ENCODE measurements at regions not wholly inside any gene's neighbourhood (a gene's known extent, or its start where the extent isn't known, plus 50 kb on each side); places are given as distances from the start of the nearest gene placed in this dataset.
"Not testable (repeated sequence)": the region's sequence is repeated elsewhere in the genome, so short reads cannot be mapped to it uniquely, and the experiment has no call there.

DNA sequence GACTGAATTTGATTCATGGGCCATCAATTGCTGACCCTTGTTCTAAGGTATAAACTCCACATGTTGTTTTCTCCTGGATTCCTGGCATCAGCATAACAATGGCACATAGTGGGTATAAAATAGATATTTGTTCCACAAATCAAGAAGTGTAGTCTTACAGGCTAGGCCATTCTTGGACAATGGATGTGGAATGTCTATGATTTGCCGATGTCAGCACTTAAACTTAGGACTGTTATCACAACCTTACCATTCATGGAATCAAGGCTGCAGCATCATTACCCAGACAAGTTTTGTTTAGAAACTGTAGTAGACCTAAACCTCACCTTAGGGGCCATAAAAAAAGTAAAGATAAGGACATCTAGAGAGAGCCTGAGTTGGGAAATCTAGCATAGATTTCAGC is 680.0 kb downstream of the BRINP1 start:
- Histone ChIP-seq H3K9me3 (ENCODE audit: control insufficient read depth, insufficient read depth, low read length) (peaks cover 4% of the 10 kb centered on the region; the same call in 1 of the 2 replicates), H3K27me3 (ENCODE audit: control insufficient read depth, insufficient read depth, low read length) (no peaks in the 10 kb centered on the region), H3K4me3 (ENCODE audit: low read depth, low read length) (no peak overlapping the region), H3K27ac (ENCODE audit: low read depth, low read length) (no peak overlapping the region)
- TF ChIP-seq, protein P1, sequence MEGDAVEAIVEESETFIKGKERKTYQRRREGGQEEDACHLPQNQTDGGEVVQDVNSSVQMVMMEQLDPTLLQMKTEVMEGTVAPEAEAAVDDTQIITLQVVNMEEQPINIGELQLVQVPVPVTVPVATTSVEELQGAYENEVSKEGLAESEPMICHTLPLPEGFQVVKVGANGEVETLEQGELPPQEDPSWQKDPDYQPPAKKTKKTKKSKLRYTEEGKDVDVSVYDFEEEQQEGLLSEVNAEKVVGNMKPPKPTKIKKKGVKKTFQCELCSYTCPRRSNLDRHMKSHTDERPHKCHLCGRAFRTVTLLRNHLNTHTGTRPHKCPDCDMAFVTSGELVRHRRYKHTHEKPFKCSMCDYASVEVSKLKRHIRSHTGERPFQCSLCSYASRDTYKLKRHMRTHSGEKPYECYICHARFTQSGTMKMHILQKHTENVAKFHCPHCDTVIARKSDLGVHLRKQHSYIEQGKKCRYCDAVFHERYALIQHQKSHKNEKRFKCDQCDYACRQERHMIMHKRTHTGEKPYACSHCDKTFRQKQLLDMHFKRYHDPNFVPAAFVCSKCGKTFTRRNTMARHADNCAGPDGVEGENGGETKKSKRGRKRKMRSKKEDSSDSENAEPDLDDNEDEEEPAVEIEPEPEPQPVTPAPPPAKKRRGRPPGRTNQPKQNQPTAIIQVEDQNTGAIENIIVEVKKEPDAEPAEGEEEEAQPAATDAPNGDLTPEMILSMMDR (IDR thresholded peaks at IDR 0.05; ENCODE audit: low read depth, low read length): no peak
- DNase-seq (ENCODE audit: low read depth, low spot score): no peak
- POLR2A ChIA-PET: no interaction called here
- CTCF ChIA-PET: no interaction called here

DNA sequence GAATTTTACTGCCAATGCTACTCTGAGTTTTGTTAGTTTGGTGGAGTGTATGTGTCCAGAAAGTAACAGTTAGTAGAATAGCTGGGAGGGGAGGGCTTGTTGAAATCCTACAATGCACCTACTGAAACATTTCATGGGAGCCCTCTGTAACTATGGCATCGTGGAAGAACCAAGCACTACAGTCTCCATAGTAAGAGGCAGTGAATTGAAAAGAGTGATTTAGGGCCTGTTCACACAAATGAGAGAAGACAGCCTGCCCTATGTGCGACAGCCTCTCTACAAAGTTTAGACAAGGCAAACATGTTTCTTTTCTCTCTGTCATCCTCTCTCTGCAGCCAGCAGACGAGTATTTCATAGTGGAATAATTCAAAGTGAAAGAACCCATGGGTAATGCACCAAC is 676.6 kb downstream of the BRINP1 start:
- no peak overlapping the region for H3K27ac ChIP-seq (ENCODE audit: low read depth, low read length)
- ChIA-PET POLR2A (no interaction called here), CTCF (no interaction called here)
- H3K9me3 ChIP-seq (ENCODE audit: control insufficient read depth, insufficient read depth, low read length): peaks cover 9% of the 10 kb centered on the region
- TF ChIP-seq, protein P1 (IDR thresholded peaks at IDR 0.05; ENCODE audit: low read depth, low read length): no peak
- no peak overlapping the region for H3K4me3 ChIP-seq (ENCODE audit: low read depth, low read length)
- no peaks in the 10 kb centered on the region for H3K27me3 ChIP-seq (ENCODE audit: control insufficient read depth, insufficient read depth, low read length)
- DNase-seq (ENCODE audit: low read depth, low spot score): no peak

DNA sequence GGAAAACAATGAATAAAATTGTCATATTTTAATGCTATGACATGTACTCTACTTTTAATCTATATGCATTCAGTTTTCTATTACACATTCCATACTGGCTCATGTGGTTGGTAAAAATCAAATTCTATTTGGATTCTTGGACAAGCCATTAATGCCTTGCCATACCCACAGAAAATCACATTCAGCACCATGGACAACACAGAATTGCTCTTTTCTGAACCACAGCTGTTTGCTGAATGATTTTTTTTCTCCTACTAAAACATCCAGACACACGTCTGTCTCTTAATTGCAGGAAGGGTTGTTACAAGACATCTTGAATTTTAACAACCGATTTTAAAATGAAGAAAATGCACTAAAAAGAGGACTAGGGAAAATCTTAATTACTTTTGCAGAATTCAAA is 675.6 kb downstream of the BRINP1 start:
- Histone ChIP-seq H3K4me3 (ENCODE audit: low read depth, low read length) (no peak overlapping the region), H3K27ac (ENCODE audit: low read depth, low read length) (no peak overlapping the region), H3K27me3 (ENCODE audit: control insufficient read depth, insufficient read depth, low read length) (no peaks in the 10 kb centered on the region), H3K9me3 (ENCODE audit: control insufficient read depth, insufficient read depth, low read length) (peaks cover 9% of the 10 kb centered on the region)
- CTCF ChIA-PET: no interaction called here
- TF ChIP-seq, protein P1 (IDR thresholded peaks at IDR 0.05; ENCODE audit: low read depth, low read length): no peak
- POLR2A ChIA-PET: no interaction called here
- no peak for DNase-seq (ENCODE audit: low read depth, low spot score)

DNA sequence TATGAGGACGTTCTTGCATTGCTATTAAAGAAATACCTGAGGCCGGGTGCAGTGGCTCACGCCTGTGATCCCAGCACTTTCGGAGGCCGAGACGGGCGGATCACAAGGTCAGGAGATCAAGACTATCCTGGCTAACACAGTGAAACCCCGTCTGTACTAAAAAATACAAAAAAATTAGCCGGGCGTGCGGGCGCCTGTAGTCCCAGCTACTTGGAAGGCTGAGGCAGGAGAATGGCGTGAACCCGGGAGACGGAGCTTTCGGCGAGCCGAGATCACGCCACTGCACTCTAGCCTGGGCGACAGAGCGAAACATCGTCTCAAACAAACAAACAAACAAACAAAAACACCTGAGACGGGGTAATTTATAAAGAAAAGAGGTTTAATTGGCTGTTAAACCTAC is 674.0 kb downstream of the BRINP1 start:
- CTCF ChIA-PET; DNase-seq (ENCODE audit: low read depth, low spot score); H3K9me3 ChIP-seq (ENCODE audit: control insufficient read depth, insufficient read depth, low read length); H3K27me3 ChIP-seq (ENCODE audit: control insufficient read depth, insufficient read depth, low read length); POLR2A ChIA-PET; H3K4me3 ChIP-seq (ENCODE audit: low read depth, low read length); H3K27ac ChIP-seq (ENCODE audit: low read depth, low read length): not testable (repeated sequence)

DNA sequence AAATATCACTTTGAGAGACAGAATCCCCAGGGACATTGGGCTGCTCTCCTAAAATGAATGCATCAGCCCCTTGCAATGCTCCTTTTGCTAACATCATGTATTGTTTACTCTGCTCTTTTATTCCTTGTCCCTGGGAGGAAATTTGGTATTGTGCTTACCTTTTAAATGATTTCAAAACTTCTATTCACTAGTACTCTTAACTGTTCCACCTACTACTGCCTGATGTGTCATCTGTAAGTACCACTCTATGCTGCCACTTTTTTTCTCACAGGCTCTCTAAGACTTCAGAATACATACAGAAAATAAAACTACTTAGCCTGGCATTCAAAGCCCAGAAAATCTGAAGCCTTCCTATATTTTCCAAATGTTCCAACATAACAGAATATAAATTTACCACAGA is 667.2 kb downstream of the BRINP1 start:
- TF ChIP-seq, protein P1 (IDR thresholded peaks at IDR 0.05; ENCODE audit: low read depth, low read length): no peak
- no peaks in the 10 kb centered on the region for H3K27me3 ChIP-seq (ENCODE audit: control insufficient read depth, insufficient read depth, low read length)
- no peak overlapping the region for H3K4me3 ChIP-seq (ENCODE audit: low read depth, low read length)
- ChIA-PET POLR2A (no interaction called here), CTCF (no interaction called here)
- H3K9me3 ChIP-seq (ENCODE audit: control insufficient read depth, insufficient read depth, low read length): peaks cover 7% of the 10 kb centered on the region
- DNase-seq (ENCODE audit: low read depth, low spot score): no peak
- H3K27ac ChIP-seq (ENCODE audit: low read depth, low read length): no peak overlapping the region

DNA sequence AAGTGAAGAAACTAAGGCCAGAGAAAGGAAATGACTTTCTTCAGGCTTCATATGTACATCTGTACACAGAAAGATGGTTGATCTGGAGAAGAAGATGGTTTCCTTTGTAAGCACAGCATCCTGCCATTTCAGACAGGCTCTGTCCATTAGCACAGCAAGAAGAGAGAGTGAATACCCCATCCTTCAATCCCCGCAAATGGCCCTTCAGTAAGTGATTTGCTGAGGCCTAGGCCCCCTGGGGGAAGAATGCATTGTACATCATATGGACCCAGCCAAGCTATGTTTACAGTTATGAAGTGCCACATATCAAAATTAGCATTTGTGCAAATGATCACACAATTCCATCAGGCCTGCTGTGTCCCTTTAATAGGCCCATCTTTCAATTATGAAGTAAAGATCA is 657.4 kb downstream of the BRINP1 start:
- H3K9me3 ChIP-seq (ENCODE audit: control insufficient read depth, insufficient read depth, low read length): peaks cover 2% of the 10 kb centered on the region
- DNase-seq (ENCODE audit: low read depth, low spot score): no peak
- TF ChIP-seq, protein P1 (IDR thresholded peaks at IDR 0.05; ENCODE audit: low read depth, low read length): no peak
- no peak overlapping the region for H3K4me3 ChIP-seq (ENCODE audit: low read depth, low read length)
- CTCF ChIA-PET: no interaction called here
- no peaks in the 10 kb centered on the region for H3K27me3 ChIP-seq (ENCODE audit: control insufficient read depth, insufficient read depth, low read length)
- POLR2A ChIA-PET: no interaction called here
- H3K27ac ChIP-seq (ENCODE audit: low read depth, low read length): no peak overlapping the region
